ENCODE measurements at regions not wholly inside any gene's neighbourhood (a gene's known extent, or its start where the extent isn't known, plus 50 kb on each side); places are given as distances from the start of the nearest gene placed in this dataset.

DNA sequence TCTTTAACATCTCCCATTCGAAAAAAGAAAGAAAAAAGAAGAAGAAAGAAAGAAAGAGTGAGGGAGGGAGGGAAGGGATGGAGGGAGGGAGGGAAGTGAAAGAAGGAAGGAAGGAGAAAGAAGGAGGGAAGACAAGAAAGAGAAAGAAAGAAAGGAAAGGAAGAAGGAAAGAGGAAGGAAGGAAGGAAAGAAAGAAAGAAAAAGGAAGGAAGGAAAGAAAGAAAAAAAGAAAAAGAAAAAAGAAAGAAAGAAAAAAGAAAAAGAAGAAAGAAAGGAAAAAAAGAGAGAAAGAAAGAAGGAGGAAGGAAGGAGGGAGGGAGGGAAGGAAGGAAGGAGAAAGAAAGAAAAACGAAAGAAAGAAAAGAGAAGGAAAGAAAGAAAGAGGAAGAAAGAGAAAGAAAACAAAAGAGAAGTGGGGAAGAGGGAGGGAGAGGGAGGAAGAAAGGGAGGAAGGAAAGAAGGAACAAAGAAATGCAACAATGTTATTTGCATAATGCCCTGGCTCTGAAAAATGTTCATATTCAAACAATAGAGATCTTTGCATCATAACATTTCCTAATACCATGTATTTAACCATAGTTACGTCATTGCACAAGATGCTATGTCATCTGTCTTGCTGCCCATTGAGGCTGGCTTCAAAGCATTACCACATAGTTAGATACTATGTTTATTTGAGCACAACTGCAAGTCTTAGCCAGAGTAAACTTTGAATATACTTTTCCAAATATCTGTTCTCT is 550.6 kb downstream of the DSC3 start:
- Histone ChIP-seq H3K27me3 (no peaks in the 10 kb centered on the region), H3K4me3 (no peak overlapping the region), H3K9me3 (no peaks in the 10 kb centered on the region), H3K4me1 (no peaks in the 10 kb centered on the region), H3K36me3 (no peaks in the 10 kb centered on the region), H3K27ac (no peak overlapping the region)
- TF ChIP-seq CTCF (IDR thresholded peaks at IDR 0.05) = no peak
- DNase-seq = no peak
- intact Hi-C loops (cut with DNase I; ENCODE audit: low total_unique reads) = no loop called here

GRCh38 chr18:30489890-30490643 is 552.5 kb downstream of the DSC3 start:
- Histone ChIP-seq H3K27ac (no peak overlapping the region), H3K4me1 (no peaks in the 10 kb centered on the region), H3K4me3 (no peak overlapping the region), H3K9me3 (no peaks in the 10 kb centered on the region), H3K27me3 (no peaks in the 10 kb centered on the region), H3K36me3 (no peaks in the 10 kb centered on the region)
- intact Hi-C loops (cut with DNase I; ENCODE audit: low total_unique reads) = no loop called here
- no peak for DNase-seq
- TF ChIP-seq CTCF (IDR thresholded peaks at IDR 0.05) = no peak

DNA sequence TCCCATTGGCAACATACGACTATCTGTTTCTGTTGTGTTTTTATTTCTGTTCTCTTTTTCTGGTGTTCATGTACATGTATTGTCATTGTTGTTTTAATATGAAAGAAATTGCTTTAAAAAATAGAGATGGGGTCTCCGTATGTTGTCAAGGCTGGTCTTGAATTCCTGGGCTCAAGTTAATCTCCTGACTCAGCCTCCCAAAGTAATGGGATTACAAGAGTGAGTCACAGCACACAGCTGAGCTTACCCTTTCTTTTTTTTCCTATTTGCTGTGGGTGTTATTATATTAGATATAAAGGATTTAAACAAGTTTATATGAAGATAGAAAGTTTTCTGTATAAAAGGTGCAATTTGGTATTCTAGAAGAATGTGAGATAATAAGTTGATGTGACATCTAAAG is 554.6 kb downstream of the DSC3 start:
- DNase-seq = no peak
- TF ChIP-seq CTCF (IDR thresholded peaks at IDR 0.05) = no peak
- intact Hi-C loops (cut with DNase I; ENCODE audit: low total_unique reads) = no loop called here
- no peaks in the 10 kb centered on the region for H3K36me3 ChIP-seq
- no peak overlapping the region for H3K27ac ChIP-seq
- H3K27me3 ChIP-seq = no peaks in the 10 kb centered on the region
- H3K9me3 ChIP-seq = no peaks in the 10 kb centered on the region
- H3K4me3 ChIP-seq = no peak overlapping the region
- no peaks in the 10 kb centered on the region for H3K4me1 ChIP-seq

- H3K36me3 ChIP-seq = no peaks in the 10 kb centered on the region
- H3K4me1 ChIP-seq = no peaks in the 10 kb centered on the region
- no peaks in the 10 kb centered on the region for H3K27me3 ChIP-seq
- intact Hi-C loops (cut with DNase I; ENCODE audit: low total_unique reads) = no loop called here
- no peak for TF ChIP-seq CTCF (IDR thresholded peaks at IDR 0.05)
- H3K27ac ChIP-seq = no peak overlapping the region
- H3K9me3 ChIP-seq = no peaks in the 10 kb centered on the region
- no peak for DNase-seq
- H3K4me3 ChIP-seq = no peak overlapping the region
Measured at GRCh38 chr18:30486856-30487255, 555.7 kb downstream of the DSC3 start.

DNA sequence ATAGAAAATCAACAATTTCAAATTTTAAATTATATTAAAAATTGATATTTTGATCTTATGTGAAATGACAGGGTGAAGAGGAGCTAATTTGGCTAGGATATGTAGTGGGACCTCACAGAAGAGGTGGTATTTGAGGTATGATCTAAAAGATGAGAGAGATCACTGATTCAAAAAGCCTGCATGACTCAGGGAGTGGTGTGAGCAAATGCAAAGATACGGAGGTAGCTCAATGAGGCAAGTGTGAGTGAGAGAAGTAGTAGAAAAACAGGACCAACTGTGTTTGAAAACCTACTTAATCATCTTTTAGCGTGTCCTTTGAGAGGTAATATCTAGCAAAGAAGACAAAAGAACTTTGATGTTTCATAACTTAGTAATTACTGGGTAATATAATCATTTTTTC is 557.5 kb downstream of the DSC3 start:
- H3K4me3 ChIP-seq = no peak overlapping the region
- DNase-seq = no peak
- no peaks in the 10 kb centered on the region for H3K27me3 ChIP-seq
- H3K27ac ChIP-seq = no peak overlapping the region
- no peak for TF ChIP-seq CTCF (IDR thresholded peaks at IDR 0.05)
- no peaks in the 10 kb centered on the region for H3K4me1 ChIP-seq
- H3K36me3 ChIP-seq = no peaks in the 10 kb centered on the region
- intact Hi-C loops (cut with DNase I; ENCODE audit: low total_unique reads) = no loop called here
- H3K9me3 ChIP-seq = no peaks in the 10 kb centered on the region

Measured in tibial artery (tissue), 4 donors.